Body of pancreas (tissue), 4 donors: ENCODE measurements at regions not wholly inside any gene's neighbourhood (a gene's known extent, or its start where the extent isn't known, plus 50 kb on each side); places are given as distances from the start of the nearest gene placed in this dataset.

Experiments used
- CTCF ChIP-seq, 7 experiments: fragments of 450-650 bp in 4 of 7; fragments of 200-600 bp in 3 of 7; sonication (generic) in 3 of 7; IDR thresholded peaks; one replicate each; pipeline ENCODE4 v1.5.1; 2016 to 2019; ENCODE audit warnings: antibody characterized with exemption in 7 of 7
- POLR2A ChIP-seq, 3 donors: fragments of 450-650 bp; IDR thresholded peaks; one replicate each; pipeline ENCODE4 v1.6.1; 2016; ENCODE audit warnings: antibody characterized with exemption in 3 of 3, mild to moderate bottlenecking in 2 of 3

DNA sequence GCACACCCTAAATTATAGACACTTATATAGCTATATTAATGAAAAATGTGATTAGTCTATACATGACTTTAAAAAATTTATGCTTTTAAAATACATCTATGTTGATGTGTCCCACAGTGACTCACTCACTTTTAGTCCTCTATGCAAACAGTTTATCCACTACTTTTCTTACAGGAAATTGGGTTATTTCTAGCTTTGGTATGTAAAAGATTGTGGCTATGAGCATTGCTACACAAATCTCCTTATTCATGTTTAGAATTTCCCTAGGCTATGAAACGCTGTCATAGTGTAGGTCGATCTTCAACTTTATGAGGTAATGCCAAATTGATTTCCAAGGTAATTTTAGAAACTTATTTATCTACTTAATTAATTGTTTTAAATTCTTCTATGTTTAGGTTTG, 687.4 kb downstream of the PRR16 start:
- TF ChIP-seq CTCF (IDR thresholded peaks at IDR 0.05) (no peak), POLR2A (IDR thresholded peaks at IDR 0.05) (no peak)
